Neural progenitor cell (in vitro differentiated cells): ENCODE measurements at regions not wholly inside any gene's neighbourhood (a gene's known extent, or its start where the extent isn't known, plus 50 kb on each side); places are given as distances from the start of the nearest gene placed in this dataset.

Experiments used
- DNase-seq: peaks from one replicate; pipeline ENCODE4 v3.0.0-alpha.2; 2016; ENCODE audit warnings: low spot score
- H2AFZ ChIP-seq: fragments of 200-600 bp; sonication (generic); replicated peaks from 2 replicates; pipeline ENCODE4 v1.6.1; 2016; ENCODE audit warnings: antibody characterized with exemption
- H3F3A ChIP-seq: fragments of 200-600 bp; sonication (generic); 2 replicates; pipeline ENCODE4 v1.6.1; 2016; ENCODE audit warnings: antibody characterized with exemption, low read depth
- H3K27ac ChIP-seq: fragments of 200-600 bp; sonication (generic); 2 replicates; pipeline ENCODE4 v1.5.1; 2016; ENCODE audit warnings: mild to moderate bottlenecking
- H3K27me3 ChIP-seq: fragments of 200-600 bp; sonication (generic); 2 replicates; pipeline ENCODE4 v1.6.1; 2016; ENCODE audit warnings: mild to moderate bottlenecking, moderate library complexity
- H3K36me3 ChIP-seq: fragments of 200-600 bp; sonication (generic); 2 replicates; pipeline ENCODE4 v1.5.1; 2016
- H3K4me1 ChIP-seq: fragments of 200-600 bp; sonication (generic); 2 replicates; pipeline ENCODE4 v1.6.1; 2016; ENCODE audit warnings: mixed run types
- H3K4me2 ChIP-seq: fragments of 200-600 bp; sonication (generic); 2 replicates; pipeline ENCODE4 v1.6.1; 2016
- H3K4me3 ChIP-seq: fragments of 200-600 bp; sonication (generic); 2 replicates; pipeline ENCODE4 v1.5.1; 2016
- H3K79me2 ChIP-seq: fragments of 200-600 bp; sonication (generic); 2 replicates; pipeline ENCODE4 v1.6.1; 2016; ENCODE audit warnings: low read depth
- H3K9ac ChIP-seq: fragments of 200-600 bp; sonication (generic); 2 replicates; pipeline ENCODE4 v1.6.1; 2016
- H3K9me3 ChIP-seq: fragments of 200-600 bp; sonication (generic); 2 replicates; pipeline ENCODE4 v1.5.1; 2016; ENCODE audit warnings: low read depth
- H4K20me1 ChIP-seq: fragments of 200-600 bp; sonication (generic); 2 replicates; pipeline ENCODE4 v1.6.1; 2016; ENCODE audit warnings: low read depth
- H3K27ac Mint-ChIP-seq: 3 replicates; pipeline ENCODE4 v1.8.0; 2021; ENCODE audit warnings: mixed read lengths
- H3K27me3 Mint-ChIP-seq: 2 replicates; pipeline ENCODE4 v1.8.0; 2022; ENCODE audit warnings: low read depth, mild to moderate bottlenecking, inconsistent platforms, moderate library complexity, mixed read lengths; ENCODE audit not compliant: insufficient read depth
- H3K36me3 Mint-ChIP-seq: 3 replicates; pipeline ENCODE4 v1.8.0; 2021; ENCODE audit warnings: mixed read lengths
- H3K4me1 Mint-ChIP-seq: 3 replicates; pipeline ENCODE4 v1.8.0; 2021; ENCODE audit warnings: mixed read lengths
- H3K4me3 Mint-ChIP-seq: 3 replicates; pipeline ENCODE4 v1.8.0; 2021; ENCODE audit warnings: mild to moderate bottlenecking, moderate library complexity, mixed read lengths
- H3K9me3 Mint-ChIP-seq: 3 replicates; pipeline ENCODE4 v1.8.0; 2020; ENCODE audit warnings: mixed read lengths
- CTCF ChIP-seq: fragments of 200-600 bp; sonication (generic); IDR thresholded peaks from 2 replicates; pipeline ENCODE4 v1.5.1; 2017; ENCODE audit warnings: antibody characterized with exemption, mild to moderate bottlenecking
- EZH2 ChIP-seq: fragments of 200-600 bp; sonication (generic); IDR thresholded peaks from 2 replicates; pipeline ENCODE4 v1.6.1; 2017; ENCODE audit warnings: antibody characterized with exemption, mild to moderate bottlenecking, moderate library complexity
- EZH2phosphoT487 ChIP-seq: fragments of 200-600 bp; sonication (generic); IDR thresholded peaks from 2 replicates; pipeline ENCODE4 v1.6.1; 2017; ENCODE audit warnings: antibody characterized with exemption

- Histone ChIP-seq H3K4me1 (no peaks in the 10 kb centered on the region), H3K27ac (no peak overlapping the region), H3K36me3 (no peaks in the 10 kb centered on the region), H3K27me3 (no peaks in the 10 kb centered on the region), H2AFZ (no peak overlapping the region), H3K4me2 (no peak overlapping the region), H3K4me3 (no peak overlapping the region), H3K9ac (no peak overlapping the region), H3K79me2 (no peaks in the 10 kb centered on the region), H3K9me3 (no peaks in the 10 kb centered on the region), H4K20me1 (no peaks in the 10 kb centered on the region), H3F3A (no peaks in the 10 kb centered on the region)
- Mint-ChIP-seq H3K4me3 (no peak overlapping the region), H3K27me3 (no peaks in the 10 kb centered on the region), H3K4me1 (peaks cover 14% of the 10 kb centered on the region), H3K27ac (no peak overlapping the region), H3K9me3 (no peaks in the 10 kb centered on the region), H3K36me3 (no peaks in the 10 kb centered on the region)
- TF ChIP-seq CTCF (no peak), EZH2 (no peak), EZH2phosphoT487 (no peak)
- no peak for DNase-seq
These were observed 122.0 kb upstream of the FRMD6 start for GRCh38 chr14:51529736-51530135.

- H3K27ac Mint-ChIP-seq: no peak overlapping the region
- Histone ChIP-seq H3K9ac (no peak overlapping the region), H2AFZ (no peak overlapping the region)
These were observed 118.5 kb upstream of the FRMD6 start for GRCh38 chr14:51533160-51533559.

GRCh38 chr14:51533872-51534553 lies 117.7 kb upstream of the FRMD6 start:
- Histone ChIP-seq H4K20me1 (no peaks in the 10 kb centered on the region), H3K27ac (no peak overlapping the region), H2AFZ (no peak overlapping the region), H3K4me3 (no peak overlapping the region), H3K9ac (no peak overlapping the region), H3K4me2 (no peak overlapping the region), H3K4me1 (no peaks in the 10 kb centered on the region), H3K36me3 (no peaks in the 10 kb centered on the region), H3F3A (no peaks in the 10 kb centered on the region), H3K79me2 (no peaks in the 10 kb centered on the region), H3K9me3 (no peaks in the 10 kb centered on the region), H3K27me3 (no peaks in the 10 kb centered on the region)
- peak overlapping the region; percentile 81 for H3K27ac Mint-ChIP-seq
- no peak for DNase-seq
- no peak overlapping the region for H3K4me3 Mint-ChIP-seq
- H3K9me3 Mint-ChIP-seq: no peaks in the 10 kb centered on the region
- peaks cover 9% of the 10 kb centered on the region for H3K4me1 Mint-ChIP-seq
- H3K27me3 Mint-ChIP-seq: no peaks in the 10 kb centered on the region
- TF ChIP-seq EZH2 (no peak), CTCF (no peak), EZH2phosphoT487 (no peak)
- no peaks in the 10 kb centered on the region for H3K36me3 Mint-ChIP-seq

More at GRCh38 chr14:51533160-51533559, 118.5 kb upstream of the FRMD6 start:
- H3K4me3 Mint-ChIP-seq: no peak overlapping the region
- Histone ChIP-seq H3K4me1 (no peaks in the 10 kb centered on the region), H3K4me3 (no peak overlapping the region), H4K20me1 (no peaks in the 10 kb centered on the region), H3K79me2 (no peaks in the 10 kb centered on the region), H3K27me3 (no peaks in the 10 kb centered on the region), H3F3A (no peaks in the 10 kb centered on the region), H3K9me3 (no peaks in the 10 kb centered on the region), H3K36me3 (no peaks in the 10 kb centered on the region), H3K4me2 (no peak overlapping the region), H3K27ac (no peak overlapping the region)
- H3K27me3 Mint-ChIP-seq: no peaks in the 10 kb centered on the region
- no peaks in the 10 kb centered on the region for H3K36me3 Mint-ChIP-seq
- no peaks in the 10 kb centered on the region for H3K9me3 Mint-ChIP-seq
- TF ChIP-seq EZH2 (no peak), EZH2phosphoT487 (no peak), CTCF (no peak)
- no peak for DNase-seq
- H3K4me1 Mint-ChIP-seq: peaks cover 16% of the 10 kb centered on the region
